DND-41 (cell line): ENCODE measurements at regions not wholly inside any gene's neighbourhood (a gene's known extent, or its start where the extent isn't known, plus 50 kb on each side); places are given as distances from the start of the nearest gene placed in this dataset.

Experiments used
- EZH2 ChIP-seq: IDR thresholded peaks from 3 replicates; pipeline ENCODE4 v1.6.1; 2012; ENCODE audit warnings: borderline replicate concordance, low read depth, mild to moderate bottlenecking, moderate library complexity, low read length, inconsistent platforms; ENCODE audit not compliant: severe bottlenecking
- TF ChIP-seq, protein P1 (sequence below): IDR thresholded peaks from 2 replicates; pipeline ENCODE4 v1.5.1; 2012; ENCODE audit warnings: borderline replicate concordance, low read length, moderate library complexity, mild to moderate bottlenecking; ENCODE audit not compliant: poor library complexity, severe bottlenecking; ENCODE audit errors: extremely low read depth

- TF ChIP-seq, protein P1, sequence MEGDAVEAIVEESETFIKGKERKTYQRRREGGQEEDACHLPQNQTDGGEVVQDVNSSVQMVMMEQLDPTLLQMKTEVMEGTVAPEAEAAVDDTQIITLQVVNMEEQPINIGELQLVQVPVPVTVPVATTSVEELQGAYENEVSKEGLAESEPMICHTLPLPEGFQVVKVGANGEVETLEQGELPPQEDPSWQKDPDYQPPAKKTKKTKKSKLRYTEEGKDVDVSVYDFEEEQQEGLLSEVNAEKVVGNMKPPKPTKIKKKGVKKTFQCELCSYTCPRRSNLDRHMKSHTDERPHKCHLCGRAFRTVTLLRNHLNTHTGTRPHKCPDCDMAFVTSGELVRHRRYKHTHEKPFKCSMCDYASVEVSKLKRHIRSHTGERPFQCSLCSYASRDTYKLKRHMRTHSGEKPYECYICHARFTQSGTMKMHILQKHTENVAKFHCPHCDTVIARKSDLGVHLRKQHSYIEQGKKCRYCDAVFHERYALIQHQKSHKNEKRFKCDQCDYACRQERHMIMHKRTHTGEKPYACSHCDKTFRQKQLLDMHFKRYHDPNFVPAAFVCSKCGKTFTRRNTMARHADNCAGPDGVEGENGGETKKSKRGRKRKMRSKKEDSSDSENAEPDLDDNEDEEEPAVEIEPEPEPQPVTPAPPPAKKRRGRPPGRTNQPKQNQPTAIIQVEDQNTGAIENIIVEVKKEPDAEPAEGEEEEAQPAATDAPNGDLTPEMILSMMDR: no peak
- no peak for TF ChIP-seq EZH2
These were observed 100.2 kb downstream of the SIPA1L2 start for GRCh38 chr1:232529747-232530146.
